ENCODE measurements at regions not wholly inside any gene's neighbourhood (a gene's known extent, or its start where the extent isn't known, plus 50 kb on each side); places are given as distances from the start of the nearest gene placed in this dataset.
"Not testable (repeated sequence)": the region's sequence is repeated elsewhere in the genome, so short reads cannot be mapped to it uniquely, and the experiment has no call there.

- DNase-seq (ENCODE audit: low read depth): no peak
Observed at GRCh38 chr14:87055007-87055406, 938.0 kb downstream of the GALC start.

DNA sequence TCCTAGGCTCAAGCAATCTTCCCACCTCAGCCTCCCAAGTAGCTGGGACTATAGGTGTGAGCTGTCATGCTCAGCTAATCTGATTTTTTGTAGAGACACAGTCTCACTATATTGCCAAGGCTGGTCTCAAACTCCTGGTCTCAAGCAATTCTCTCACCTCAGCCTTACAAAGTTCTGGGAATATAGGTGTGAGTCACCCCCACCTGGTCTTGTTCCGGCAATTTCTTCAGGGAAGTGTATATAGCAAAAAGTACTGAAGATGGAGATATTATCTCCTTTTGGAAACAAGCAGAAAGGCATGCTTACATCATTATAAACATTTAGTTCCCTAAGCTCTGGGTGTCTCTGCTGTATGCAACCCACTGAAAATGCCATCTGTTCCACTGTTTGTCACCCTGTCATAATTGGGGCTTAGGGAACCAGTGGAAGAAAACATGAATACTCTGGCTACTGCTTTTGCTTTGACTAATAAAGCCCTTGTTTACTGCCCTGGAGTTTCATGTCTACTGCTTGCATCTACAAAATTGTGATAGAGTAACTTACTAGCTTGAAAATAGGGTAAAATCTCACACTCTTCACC lies 940.2 kb downstream of the GALC start:
- DNase-seq (ENCODE audit: low read depth): peak; percentile 5

GRCh38 chr14:87050421-87050820 lies 942.6 kb downstream of the GALC start:
- DNase-seq (ENCODE audit: low read depth): no peak

DNA sequence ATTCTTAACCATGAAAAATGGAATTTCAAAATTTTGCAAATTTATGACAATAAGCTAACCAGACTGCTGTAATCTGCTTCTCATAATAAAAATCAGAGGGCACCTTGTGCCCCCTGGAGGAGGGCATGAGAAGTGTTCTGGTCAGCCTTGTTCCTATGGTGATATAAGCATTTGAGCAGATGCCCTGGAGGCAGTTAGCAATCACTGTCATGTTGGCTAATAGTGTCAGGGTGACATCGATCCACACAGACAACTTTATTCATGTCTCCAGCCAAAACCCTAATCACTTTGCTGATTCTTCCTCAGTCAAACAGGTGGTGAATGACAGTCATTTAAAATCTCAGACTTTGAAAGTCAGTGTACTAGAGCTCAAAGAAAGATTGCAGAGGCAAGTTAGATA lies 943.0 kb downstream of the GALC start:
- peak; percentile 21 for DNase-seq (ENCODE audit: low read depth)

DNA sequence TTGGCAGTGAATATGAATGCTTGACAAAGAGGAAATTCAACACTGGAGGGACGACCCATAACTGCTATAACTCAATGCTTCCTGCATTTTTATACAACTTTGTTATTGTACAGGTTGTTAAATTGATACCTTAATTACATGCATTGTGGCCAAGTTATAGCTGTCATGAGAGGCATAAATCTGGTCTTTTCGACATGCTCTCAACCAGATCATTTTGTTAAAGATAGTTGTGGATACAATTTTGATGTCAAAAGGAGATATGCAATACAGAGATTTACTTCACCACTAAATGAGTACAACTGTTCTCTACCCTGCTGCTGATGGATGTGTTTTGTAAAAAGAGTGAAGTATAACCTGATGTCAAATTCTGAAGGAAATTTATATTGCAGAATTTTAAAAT lies 946.0 kb downstream of the GALC start:
- no peak for DNase-seq (ENCODE audit: low read depth)

GRCh38 chr14:87045956-87046355 lies 947.0 kb downstream of the GALC start:
- DNase-seq (ENCODE audit: low read depth): no peak

DNA sequence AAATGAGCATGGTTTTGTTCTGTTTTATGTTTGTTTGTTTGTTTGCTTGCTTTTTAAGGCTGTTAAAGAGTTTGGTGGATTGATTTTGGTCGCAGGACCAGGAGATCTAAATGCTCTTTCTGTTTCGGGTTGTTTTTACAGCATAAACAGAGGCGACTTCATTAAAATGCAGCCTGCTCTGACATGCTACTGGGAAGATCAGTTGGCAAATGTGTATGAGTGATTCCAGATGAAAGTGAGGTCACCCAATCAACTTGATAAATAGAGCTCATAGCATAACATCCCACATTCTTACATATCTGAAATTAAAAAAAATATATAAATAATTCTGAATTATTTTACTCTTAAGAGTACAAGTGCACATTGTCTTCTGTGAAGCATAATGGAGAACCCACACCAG lies 947.7 kb downstream of the GALC start:
- no peak for DNase-seq (ENCODE audit: low read depth)

GRCh38 chr14:87044807-87045206 lies 948.2 kb downstream of the GALC start:
- DNase-seq (ENCODE audit: low read depth): no peak

GRCh38 chr14:87043667-87044200 lies 949.2 kb downstream of the GALC start:
- DNase-seq (ENCODE audit: low read depth): no peak

- no peak for DNase-seq (ENCODE audit: low read depth)
Observed at GRCh38 chr14:87042354-87042753, 950.6 kb downstream of the GALC start.

DNA sequence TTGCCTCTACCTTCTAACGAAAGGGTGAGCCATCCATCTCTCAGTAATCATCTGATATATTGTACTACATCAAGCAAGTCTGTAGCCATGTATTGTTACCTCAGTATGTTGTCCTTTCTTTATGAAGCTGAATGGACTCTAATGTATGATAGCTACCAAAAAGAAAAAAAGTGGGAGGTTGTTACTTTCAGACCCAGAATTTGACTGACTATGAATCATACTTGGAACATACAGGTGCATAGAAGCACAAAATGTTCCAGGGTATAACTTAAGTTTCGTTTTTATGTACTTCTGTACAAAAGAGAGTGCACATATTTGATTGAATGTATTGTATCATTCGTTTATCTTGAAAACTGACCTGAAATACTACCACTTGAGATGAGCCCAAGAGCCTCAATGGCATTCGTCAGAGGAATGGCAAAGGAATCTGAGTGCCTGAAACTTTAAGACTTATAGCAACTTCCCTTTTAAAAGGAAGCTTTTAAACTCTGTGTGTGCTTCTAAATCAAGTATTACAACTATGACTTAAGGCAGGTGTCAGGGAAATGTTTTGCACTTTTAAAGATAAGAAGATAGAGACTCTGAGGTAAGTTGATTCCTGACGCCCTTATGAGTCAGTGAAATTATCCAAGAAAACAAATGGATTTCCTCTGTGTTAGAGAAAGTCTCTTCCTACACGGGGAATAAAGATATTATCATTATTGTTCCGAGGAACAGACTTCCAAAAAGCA lies 951.5 kb downstream of the GALC start:
- DNase-seq (ENCODE audit: low read depth): no peak

DNA sequence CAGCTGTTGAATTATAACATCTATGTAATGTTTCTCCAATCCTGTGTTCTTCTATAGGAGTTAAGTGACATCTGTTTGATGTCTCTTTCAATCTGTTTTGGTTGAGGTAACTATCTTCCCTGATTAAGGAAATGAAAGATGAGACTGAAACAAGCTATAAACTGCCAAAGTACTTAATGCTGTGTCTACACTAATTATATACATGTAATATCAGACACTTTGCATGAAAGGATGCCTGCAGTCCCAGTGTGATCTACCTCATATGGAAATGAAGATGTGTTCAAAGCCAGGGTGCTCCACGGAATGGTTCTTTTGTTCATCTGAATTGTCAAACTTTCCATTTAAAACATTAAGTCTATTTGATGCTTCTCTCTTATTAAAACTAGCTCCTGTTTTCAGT lies 958.3 kb downstream of the GALC start:
- DNase-seq (ENCODE audit: low read depth): no peak

GRCh38 chr14:87030197-87030596 lies 962.8 kb downstream of the GALC start:
- DNase-seq (ENCODE audit: low read depth): no peak

DNA sequence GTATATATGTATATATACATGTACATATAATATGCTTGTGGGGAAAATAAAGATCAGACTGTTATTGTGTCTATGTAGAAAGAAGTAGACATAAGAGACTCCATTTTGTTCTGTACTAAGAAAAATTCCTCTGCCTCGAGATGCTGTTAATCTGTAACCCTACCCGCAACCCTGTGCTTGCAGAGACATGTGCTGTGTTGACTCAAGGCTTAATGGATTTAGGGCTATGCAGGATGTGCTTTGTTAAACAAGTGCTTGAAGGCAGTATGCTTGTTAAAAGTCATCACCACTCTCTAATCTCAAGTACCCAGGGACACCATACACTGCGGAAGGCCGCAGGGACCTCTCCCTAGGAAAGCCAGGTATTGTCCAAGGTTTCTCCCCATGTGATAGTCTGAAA lies 972.9 kb downstream of the GALC start:
- DNase-seq (ENCODE audit: low read depth): not testable (repeated sequence)

DNA sequence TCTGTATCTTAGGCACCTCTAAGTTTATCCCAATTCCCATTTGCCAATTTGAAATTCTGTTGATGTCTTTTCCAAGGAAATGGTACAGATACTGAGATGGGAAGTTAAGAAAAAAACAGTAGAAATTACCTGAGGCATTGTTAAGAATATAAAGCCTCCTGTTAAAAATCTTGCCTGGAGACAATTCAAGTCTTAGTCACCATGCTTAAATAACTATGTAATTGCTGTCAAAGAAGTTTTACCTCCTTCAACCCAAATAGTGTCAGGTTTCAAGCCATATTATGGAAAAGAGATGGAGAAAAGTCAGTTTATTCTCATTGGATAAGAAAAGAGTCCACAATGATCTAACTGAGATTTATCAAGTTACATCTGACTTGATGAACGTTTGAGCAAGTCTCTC lies 974.7 kb downstream of the GALC start:
- DNase-seq (ENCODE audit: low read depth): no peak

GRCh38 chr14:87017335-87017734 lies 975.6 kb downstream of the GALC start:
- DNase-seq (ENCODE audit: low read depth): no peak

GRCh38 chr14:87014856-87015255 lies 978.1 kb downstream of the GALC start:
- DNase-seq (ENCODE audit: low read depth): no peak

DNA sequence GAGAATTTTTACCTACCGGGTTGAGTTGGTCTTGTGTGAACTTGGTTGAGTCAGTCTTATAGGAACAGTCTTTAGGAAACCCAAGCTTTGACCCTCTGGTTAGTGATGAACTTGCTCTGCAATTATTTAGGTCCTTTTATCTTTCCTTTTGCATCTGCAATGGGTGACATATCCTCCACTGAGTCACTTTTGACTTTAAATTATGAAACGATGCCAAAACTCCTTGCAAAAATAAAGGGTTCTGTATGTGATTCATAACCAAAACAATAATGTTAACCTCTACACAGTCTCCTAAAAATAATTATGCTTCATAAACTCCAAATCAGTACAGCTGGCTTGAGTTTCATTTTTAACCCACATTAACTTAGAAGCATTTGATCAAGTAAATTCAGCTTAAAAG lies 979.4 kb downstream of the GALC start:
- peak; percentile 57 for DNase-seq (ENCODE audit: low read depth)

DNA sequence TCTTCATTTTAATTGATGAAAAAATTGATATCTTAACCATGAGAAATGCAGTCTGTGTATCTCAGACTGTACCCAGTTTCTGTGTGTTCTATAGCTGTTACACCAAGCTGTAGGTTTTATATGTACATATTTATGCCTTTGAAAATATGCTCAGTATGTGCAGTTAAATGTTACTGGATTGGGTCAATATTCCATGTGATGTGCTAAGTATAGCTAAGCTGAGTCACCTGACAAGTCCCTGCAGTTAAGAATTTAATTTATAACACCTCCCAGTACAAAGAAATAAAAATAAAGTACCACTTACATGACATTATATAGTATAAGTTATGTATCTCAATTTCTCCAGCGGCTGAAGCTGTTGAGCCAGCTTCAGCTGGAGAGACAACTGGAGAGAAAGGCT lies 984.0 kb downstream of the GALC start:
- DNase-seq (ENCODE audit: low read depth): no peak

GRCh38 chr14:87005280-87005679 lies 987.7 kb downstream of the GALC start:
- DNase-seq (ENCODE audit: low read depth): no peak

DNA sequence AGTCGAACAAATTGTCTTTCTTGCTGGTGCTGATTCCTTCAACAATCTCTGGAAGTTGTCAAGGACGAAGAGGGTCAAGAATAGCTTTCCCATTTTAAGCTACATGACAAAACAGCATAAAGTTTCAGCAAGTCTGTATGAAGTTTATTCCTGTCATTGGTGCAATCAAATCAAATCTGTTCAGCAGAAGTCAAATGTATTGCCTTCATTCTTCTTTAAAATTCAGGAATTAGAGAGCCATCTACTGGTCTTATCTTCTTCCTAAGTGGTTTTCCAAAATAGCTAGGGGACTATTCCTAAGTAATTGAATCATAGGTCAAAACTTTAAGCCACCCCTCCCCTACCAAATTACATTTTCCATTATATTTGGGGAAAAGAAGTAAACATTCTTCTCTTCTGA lies 990.2 kb downstream of the GALC start:
- DNase-seq (ENCODE audit: low read depth): no peak

DNA sequence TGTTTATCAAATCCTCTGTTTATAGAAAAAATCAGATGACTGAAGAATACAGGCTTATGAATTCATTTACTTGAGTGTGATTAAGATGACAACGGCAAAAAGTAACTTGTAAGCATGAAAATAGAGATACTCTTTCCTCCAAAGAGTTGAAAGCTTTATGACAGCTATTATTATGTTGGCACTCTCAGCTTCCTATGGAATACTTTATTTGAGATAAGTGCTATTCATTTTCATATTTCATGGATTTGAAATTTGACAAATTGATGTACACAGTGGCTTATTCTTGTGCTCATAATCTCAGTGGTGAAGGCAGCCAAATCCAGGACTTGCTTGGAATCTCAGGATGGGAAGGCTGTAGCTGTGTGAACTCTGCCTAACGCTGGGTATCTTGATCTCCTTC lies 991.6 kb downstream of the GALC start:
- DNase-seq (ENCODE audit: low read depth): no peak

DNA sequence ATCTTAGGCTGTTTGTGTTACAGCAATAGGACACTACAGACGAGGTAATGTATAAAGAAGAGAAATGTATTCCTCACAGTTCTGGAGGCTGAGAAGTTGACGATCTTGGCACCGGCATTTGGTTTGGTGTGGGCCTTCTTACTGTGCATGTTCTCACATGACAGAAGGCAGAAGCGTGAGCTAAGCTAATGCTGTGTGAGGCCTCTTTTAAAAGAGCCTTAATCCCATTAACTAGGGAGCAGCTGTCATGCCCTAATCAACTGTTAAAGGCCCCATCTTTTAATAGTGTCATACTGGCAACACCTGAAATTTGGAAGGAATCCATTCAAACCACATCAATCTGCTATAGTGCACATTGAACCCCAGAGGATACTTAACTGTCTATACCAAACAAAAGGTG lies 992.9 kb downstream of the GALC start:
- no peak for DNase-seq (ENCODE audit: low read depth)
